WTC11 (cell line): ENCODE measurements at regions not wholly inside any gene's neighbourhood (a gene's known extent, or its start where the extent isn't known, plus 50 kb on each side); places are given as distances from the start of the nearest gene placed in this dataset.

ENCODE experiments used
- ATF3 ChIP-seq: sonication (generic); formaldehyde crosslinking; conservative IDR thresholded peaks from 2 replicates; pipeline ENCODE4 v1.8.1; 2022; ENCODE audit warnings: mild to moderate bottlenecking, missing genetic modification reagents
- ATF6 ChIP-seq: sonication (generic); formaldehyde crosslinking; IDR thresholded peaks from 2 replicates; pipeline ENCODE4 v1.8.1; 2023; ENCODE audit warnings: mild to moderate bottlenecking, missing genetic modification reagents
- CREM ChIP-seq: sonication (generic); formaldehyde crosslinking; IDR thresholded peaks from 2 replicates; pipeline ENCODE4 v1.8.1; 2022; ENCODE audit warnings: mild to moderate bottlenecking, missing genetic modification reagents, moderate library complexity
- CTCF ChIP-seq: fragments of 200-600 bp; IDR thresholded peaks from 2 replicates; pipeline ENCODE4 v1.8.0; 2022; ENCODE audit warnings: antibody characterized with exemption
- FOXP1 ChIP-seq: sonication (generic); formaldehyde crosslinking; IDR thresholded peaks from 2 replicates; pipeline ENCODE4 v1.8.0; 2022; ENCODE audit warnings: missing genetic modification reagents, mild to moderate bottlenecking, moderate library complexity, borderline replicate concordance
- HMGA2 ChIP-seq: fragments of 250-450 bp; sonication (Bioruptor Pico); IDR thresholded peaks from 2 replicates; pipeline ENCODE4 v1.4.0; 2021; ENCODE audit warnings: mild to moderate bottlenecking, moderate library complexity
- JUN ChIP-seq: sonication (generic); formaldehyde crosslinking; IDR thresholded peaks from 2 replicates; pipeline ENCODE4 v1.8.0; 2023; ENCODE audit warnings: mild to moderate bottlenecking, missing genetic modification reagents
- KAT7 ChIP-seq: sonication (generic); formaldehyde crosslinking; IDR thresholded peaks from 2 replicates; pipeline ENCODE4 v1.8.1; 2023; ENCODE audit warnings: missing genetic modification reagents, mild to moderate bottlenecking, borderline replicate concordance
- NFYB ChIP-seq: sonication (generic); formaldehyde crosslinking; conservative IDR thresholded peaks from 2 replicates; pipeline ENCODE4 v1.8.0; 2022; ENCODE audit warnings: low read depth, missing genetic modification reagents

- TF ChIP-seq FOXP1 (CRISPR knock-in tag) (no peak), ATF3 (CRISPR knock-in tag) (no peak), CTCF (no peak), HMGA2 (no peak), ATF6 (CRISPR knock-in tag) (no peak), KAT7 (CRISPR knock-in tag) (no peak), CREM (CRISPR knock-in tag) (no peak), NFYB (CRISPR knock-in tag) (no peak), JUN (CRISPR knock-in tag) (no peak)
Measured at GRCh38 chr5:94039101-94039500, 297.7 kb upstream of the POU5F2 start.
